Cardiac muscle cell (in vitro differentiated cells and primary cell): ENCODE measurements at regions not wholly inside any gene's neighbourhood (a gene's known extent, or its start where the extent isn't known, plus 50 kb on each side); places are given as distances from the start of the nearest gene placed in this dataset.

Source experiments
- DNase-seq, 2 donors: peaks; one replicate each; pipeline versions ENCODE4 v3.0.0 to v3.0.0-alpha.2; 2010 to 2017; ENCODE audit warnings: low read depth in 1 of 2, low spot score in 1 of 2
- H3K27ac ChIP-seq: fragments of 200-600 bp; sonication (generic); 2 replicates; pipeline ENCODE4 v1.5.1; 2016
- H3K27me3 ChIP-seq: fragments of 200-600 bp; sonication (generic); 2 replicates; pipeline ENCODE4 v1.6.0; 2016; ENCODE audit warnings: control low read depth
- H3K36me3 ChIP-seq: fragments of 200-600 bp; sonication (generic); 2 replicates; pipeline ENCODE4 v1.5.1; 2016; ENCODE audit warnings: control low read depth
- H3K4me1 ChIP-seq: fragments of 200-600 bp; sonication (generic); 2 replicates; pipeline ENCODE4 v1.8.1; 2017; ENCODE audit warnings: low read depth, mild to moderate bottlenecking, mixed run types
- H3K4me3 ChIP-seq: fragments of 200-600 bp; sonication (generic); 2 replicates; pipeline ENCODE4 v1.5.1; 2016; ENCODE audit warnings: mild to moderate bottlenecking
- H3K9me3 ChIP-seq: fragments of 200-600 bp; sonication (generic); 2 replicates; pipeline ENCODE4 v1.5.1; 2017; ENCODE audit warnings: low read depth, mild to moderate bottlenecking, control low read depth
- CTCF ChIP-seq: IDR thresholded peaks from 2 replicates; pipeline ENCODE4 v1.5.1; 2012; ENCODE audit warnings: low read depth, mild to moderate bottlenecking, low read length

- Histone ChIP-seq H3K4me1 (no peaks in the 10 kb centered on the region), H3K4me3 (no peak overlapping the region), H3K9me3 (no peaks in the 10 kb centered on the region), H3K27ac (no peak overlapping the region), H3K36me3 (no peaks in the 10 kb centered on the region), H3K27me3 (no peaks in the 10 kb centered on the region)
- TF ChIP-seq CTCF, result no peak
- no peak for DNase-seq
These were observed 458.1 kb downstream of the KCTD8 start for GRCh38 chr4:43990551-43990950.

GRCh38 chr4:43990963-43991362, 457.6 kb downstream of the KCTD8 start:
- Histone ChIP-seq H3K27ac (no peak overlapping the region), H3K36me3 (no peaks in the 10 kb centered on the region), H3K4me3 (no peak overlapping the region), H3K27me3 (no peaks in the 10 kb centered on the region), H3K9me3 (no peaks in the 10 kb centered on the region), H3K4me1 (no peaks in the 10 kb centered on the region)
- TF ChIP-seq CTCF, result no peak
- DNase-seq, result no peak

- TF ChIP-seq CTCF, result no peak
These were observed 456.1 kb downstream of the KCTD8 start for GRCh38 chr4:43992552-43992951.

GRCh38 chr4:43993196-43993902, 455.3 kb downstream of the KCTD8 start:
- Histone ChIP-seq H3K4me3 (no peak overlapping the region), H3K27me3 (no peaks in the 10 kb centered on the region), H3K9me3 (no peaks in the 10 kb centered on the region), H3K36me3 (no peaks in the 10 kb centered on the region), H3K27ac (no peak overlapping the region), H3K4me1 (no peaks in the 10 kb centered on the region)
- DNase-seq, result no peak
- TF ChIP-seq CTCF, result no peak

More at GRCh38 chr4:43992552-43992951, 456.1 kb downstream of the KCTD8 start:
- Histone ChIP-seq H3K9me3 (no peaks in the 10 kb centered on the region), H3K4me3 (no peak overlapping the region), H3K4me1 (no peaks in the 10 kb centered on the region), H3K27me3 (no peaks in the 10 kb centered on the region), H3K27ac (no peak overlapping the region), H3K36me3 (no peaks in the 10 kb centered on the region)
- no peak for DNase-seq

GRCh38 chr4:43999669-44000068, 448.9 kb downstream of the KCTD8 start:
- no peak overlapping the region for H3K4me3 ChIP-seq
- H3K4me1 ChIP-seq, result no peaks in the 10 kb centered on the region
- H3K27me3 ChIP-seq, result no peaks in the 10 kb centered on the region
- H3K36me3 ChIP-seq, result no peaks in the 10 kb centered on the region
- no peak for TF ChIP-seq CTCF
- H3K9me3 ChIP-seq, result no peaks in the 10 kb centered on the region
- DNase-seq, result no peak
- H3K27ac ChIP-seq, result no peak overlapping the region
